COR-L47 (cell line): ENCODE measurements at regions not wholly inside any gene's neighbourhood (a gene's known extent, or its start where the extent isn't known, plus 50 kb on each side); places are given as distances from the start of the nearest gene placed in this dataset.
"Not testable (repeated sequence)": the region's sequence is repeated elsewhere in the genome, so short reads cannot be mapped to it uniquely, and the experiment has no call there.

Experiments used
- DNase-seq: peaks from one replicate; lab custom pipeline; 2025; lab: John Stamatoyannopoulos, UW

DNA sequence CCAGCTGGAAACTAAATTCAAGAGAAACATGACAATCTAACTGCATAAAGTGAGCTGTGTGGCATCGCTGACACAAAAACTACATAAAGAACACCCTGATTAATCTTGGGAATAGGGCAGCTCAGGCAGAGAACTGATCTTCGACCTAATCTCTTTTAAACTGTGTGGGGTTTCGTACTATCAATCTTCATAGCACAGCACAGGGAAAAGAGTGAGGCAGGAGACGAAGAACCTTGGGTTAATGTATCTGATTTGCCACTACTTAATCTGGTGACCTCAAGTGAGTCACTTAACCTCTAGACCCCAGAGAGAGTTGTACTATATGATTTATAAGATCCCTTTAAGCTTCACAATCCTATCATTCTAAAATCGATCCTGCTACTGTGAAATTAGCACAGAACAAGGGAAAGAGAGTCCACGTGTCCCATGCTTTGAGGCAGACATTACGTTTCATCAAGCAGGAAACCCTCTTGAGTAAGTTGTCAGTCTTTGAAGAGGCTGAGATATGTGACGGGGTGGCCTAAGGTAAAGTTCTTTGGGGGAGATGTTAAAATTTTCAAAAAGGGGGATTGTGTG, 519.7 kb downstream of the SOCS6 start:
- no peak for DNase-seq

DNA sequence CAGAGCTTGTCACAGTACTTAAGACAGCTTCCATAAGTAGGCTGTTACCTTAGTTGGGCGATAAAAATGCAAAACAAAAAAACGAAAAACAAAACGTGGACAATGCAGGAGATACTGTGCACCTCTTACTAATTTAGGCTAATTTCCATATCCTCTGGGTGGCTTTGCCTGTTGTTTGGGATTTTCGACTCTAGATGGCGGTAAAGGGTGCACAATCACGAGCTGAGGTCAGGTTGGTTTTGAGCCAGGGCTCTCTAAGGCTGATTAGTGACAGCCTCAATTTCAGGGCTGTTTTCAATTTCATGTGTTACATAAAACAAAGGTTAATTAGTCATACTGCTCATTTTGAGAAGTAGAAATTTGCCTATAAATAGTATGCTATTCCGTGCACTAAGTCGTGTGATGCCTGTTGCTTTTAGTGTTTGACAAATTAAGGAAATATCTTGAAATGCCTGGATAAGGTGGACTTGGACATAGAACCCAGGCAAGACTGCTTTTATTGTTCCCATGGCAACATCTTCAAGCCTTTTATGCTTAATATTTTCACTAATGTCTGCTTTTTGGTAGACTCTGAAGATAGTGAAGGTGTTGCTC, 493.1 kb downstream of the SOCS6 start:
- DNase-seq: peak; percentile 81

DNA sequence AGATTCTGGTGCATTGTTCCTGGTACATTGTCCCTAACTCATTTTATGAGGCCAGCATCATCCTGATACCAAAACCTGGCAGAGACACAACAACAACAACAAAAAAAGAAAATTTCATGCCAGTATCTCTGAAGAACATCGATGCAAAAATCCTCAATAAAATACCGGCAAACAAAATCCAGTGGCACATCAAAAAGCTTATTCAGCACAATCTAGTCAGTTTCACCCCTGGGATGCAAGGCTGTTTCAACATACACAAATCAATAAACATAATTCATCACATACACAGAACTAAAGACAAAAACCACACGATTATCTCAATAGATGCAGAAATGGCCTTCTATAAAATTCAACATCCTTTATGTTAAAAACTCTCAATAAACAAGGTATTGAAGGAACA, 477.4 kb downstream of the SOCS6 start:
- not testable (repeated sequence) for DNase-seq

DNA sequence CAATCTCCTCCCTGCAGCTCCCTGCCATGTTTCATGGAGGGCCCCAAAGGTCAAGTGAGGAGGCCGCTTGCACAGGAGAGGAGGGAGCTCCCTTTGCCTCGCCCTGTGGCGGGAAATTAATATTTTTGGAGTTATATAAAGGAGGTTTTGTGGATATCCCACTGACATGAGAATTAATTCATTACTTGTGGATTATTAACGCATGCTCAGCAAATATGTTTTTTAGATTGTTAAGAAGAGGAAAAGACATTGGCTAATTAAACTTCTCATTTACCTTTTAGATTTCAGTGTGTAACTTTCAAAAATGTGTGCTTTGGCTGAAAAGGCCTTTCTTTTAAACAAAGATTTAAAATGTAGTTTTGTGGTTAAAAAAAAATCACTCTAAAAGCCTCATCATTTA, 474.0 kb downstream of the SOCS6 start:
- no peak for DNase-seq

DNA sequence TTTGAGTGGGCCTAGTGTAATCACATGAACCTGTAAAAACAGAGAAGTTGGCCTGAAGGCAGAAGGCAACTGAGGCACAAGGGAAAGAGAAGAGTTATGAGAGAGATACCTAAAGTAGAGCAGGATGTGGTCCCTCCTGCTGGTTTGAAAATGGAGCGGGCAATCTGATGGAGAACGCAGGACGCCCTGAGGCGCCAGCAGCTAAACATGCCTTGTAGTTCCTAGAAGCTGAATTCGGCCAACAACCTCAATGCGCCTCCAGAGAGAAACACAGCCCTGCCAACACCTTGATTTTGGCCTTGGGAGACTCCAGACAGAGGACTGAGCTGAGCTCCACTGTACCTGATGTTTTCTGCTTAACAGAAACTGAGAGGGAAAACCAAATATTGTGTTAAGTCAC, 469.9 kb downstream of the SOCS6 start:
- no peak for DNase-seq

DNA sequence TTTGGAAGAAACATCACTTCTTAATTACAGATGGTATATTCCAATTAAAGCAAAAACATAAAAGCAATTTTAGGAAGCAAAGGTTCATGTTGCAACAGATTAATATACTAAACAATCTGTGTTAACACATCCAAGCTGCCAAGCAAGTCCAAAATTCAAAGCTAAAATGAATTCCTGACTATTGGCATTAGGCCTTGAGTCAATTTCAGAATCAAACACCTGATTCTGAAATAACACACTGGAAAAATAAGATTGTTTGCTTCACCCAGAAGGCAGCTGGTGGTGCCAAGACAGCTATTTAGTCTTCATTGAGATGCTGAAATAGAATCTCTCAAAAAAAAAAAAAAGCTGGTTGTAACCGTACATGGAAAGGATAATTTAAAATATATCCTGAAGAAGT, 465.6 kb downstream of the SOCS6 start:
- no peak for DNase-seq

DNA sequence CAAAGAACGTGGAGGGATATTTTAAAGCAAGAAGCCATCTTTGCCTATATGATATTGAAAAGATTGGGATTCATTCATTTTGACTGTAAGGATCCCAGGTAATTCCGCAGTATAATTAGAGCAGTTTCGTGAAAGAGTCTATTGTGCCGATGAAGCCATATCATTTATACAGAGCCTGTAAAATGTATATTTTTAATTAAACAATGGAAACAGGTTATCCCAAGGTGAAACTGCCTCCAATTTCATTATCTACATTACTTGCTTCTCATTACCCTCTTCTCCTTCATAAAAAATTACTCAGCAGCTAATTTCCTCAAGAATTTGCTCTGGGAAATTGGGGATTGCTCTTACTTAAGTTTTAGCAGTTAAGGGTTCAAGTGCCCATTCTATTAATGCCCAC, 444.1 kb downstream of the SOCS6 start:
- DNase-seq: no peak

DNA sequence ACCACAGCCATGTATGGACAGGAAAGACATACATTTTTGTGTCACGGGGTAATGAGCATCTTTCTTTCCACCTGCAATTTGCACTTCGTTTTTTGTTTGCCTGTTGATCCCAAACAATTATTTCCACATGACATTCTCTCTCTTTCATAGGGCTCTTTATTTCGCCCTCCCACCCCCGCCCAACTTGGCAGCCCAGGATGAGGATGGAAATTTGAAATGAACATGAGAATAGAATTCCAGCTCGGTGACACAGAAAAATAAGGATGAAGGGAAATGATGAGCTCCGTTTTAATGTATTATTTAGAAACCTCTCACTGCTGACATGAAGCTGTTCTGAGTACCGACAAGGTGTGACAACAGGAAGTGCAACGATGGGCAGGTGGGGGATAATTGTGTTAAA, 443.3 kb downstream of the SOCS6 start:
- DNase-seq: peak; percentile 83

DNA sequence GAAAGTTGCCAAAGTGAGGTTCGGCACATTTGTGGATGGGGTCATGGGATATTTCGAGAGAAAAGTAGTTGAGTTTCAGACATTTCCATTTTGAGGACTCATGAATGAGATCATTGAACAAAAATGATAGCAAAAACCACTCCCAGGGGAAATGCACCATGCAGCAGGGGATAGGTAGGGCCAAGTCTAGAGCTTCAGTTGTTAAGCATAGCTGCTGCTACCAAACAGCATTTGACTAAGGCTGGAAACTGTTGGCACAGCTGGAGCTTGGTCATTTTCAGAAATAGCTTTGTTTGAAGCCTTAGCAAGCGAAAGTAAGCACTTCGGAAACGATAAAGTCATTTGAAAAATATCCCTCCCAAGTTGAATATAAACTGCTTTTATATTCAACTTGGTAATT, 431.8 kb downstream of the SOCS6 start:
- DNase-seq: no peak

DNA sequence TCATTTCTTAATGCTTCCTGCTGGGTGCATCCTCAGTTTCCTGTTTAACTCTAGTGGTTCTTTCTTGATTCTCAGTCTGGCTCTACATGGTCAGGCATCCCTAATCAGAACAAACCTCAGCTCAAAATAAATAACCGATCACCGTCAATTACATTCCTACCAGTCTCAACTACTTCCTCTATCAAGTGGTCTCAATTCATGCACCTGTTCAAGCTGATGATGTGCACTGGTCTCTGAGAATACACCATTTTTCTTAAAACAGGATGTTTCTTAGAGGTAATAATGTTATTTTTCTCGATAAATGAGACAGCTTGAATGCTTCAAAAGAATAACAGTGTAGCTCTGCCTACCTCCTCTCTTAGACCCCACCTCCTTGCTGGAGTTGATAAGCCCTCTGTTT, 420.9 kb downstream of the SOCS6 start:
- DNase-seq: no peak

DNA sequence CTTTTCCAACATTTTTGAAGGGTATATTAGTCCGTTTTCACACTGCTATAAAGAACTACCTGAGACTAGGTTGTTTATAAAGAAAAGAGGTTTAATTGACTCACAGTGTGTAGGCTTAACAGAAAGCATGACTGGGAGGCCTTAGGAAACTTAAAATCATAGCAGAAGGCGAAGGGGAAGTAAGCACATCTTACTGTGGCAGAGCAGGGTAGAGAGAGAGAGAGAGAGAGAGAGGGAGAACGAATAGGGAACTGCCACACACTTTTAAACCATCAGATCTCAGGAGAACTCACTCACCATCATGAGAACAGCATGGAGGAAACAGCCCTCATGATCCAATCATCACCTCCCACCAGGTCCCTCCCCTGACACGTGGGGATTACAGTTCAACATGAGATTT, 420.3 kb downstream of the SOCS6 start:
- DNase-seq: no peak

DNA sequence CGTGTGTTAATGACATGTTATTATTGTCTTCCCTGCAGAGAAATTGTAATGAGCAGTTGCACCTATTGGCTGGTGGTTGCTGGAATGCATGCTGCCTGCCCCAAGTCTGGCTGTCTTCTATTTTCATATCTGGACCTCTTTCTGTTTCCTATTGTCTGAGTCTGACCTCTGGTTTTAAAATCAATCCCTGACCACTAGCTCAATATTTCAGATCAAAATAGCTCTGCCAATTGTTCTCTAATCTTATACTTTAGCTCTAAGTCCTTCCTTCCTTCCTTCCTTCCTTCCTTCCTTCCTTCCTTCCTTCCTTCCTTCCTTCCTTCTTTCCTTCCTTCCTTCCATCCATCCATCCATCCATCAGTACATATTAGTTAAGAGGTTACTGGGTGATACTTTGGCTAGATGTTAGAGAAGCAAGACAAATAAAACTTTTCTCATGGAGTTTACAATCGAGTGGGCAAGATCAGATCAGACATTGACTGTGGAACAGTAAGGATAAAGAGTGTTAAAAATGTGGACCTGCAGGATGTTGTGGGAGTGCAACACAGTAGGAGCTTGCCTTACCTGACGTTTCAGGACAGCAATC, 417.1 kb downstream of the SOCS6 start:
- DNase-seq: peak; percentile 9

DNA sequence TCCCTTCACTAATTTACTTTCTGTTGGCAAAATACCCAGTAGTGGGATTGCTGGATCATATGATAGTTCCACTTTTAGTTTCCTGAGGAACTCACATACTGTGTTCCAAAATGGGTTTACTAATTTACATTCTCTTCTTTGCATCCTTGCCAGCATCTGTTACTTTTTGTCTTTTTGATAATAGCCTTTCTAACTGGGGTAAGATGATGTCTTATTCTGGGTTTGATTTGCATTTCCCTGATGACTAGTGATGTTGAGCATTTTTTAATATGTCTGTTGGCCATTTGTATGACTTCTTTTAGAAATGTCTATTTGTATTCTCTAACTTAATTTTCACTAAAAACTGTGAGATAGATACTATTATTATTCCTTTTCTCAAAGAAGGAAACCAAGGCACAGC, 411.7 kb downstream of the SOCS6 start:
- DNase-seq: no peak

DNA sequence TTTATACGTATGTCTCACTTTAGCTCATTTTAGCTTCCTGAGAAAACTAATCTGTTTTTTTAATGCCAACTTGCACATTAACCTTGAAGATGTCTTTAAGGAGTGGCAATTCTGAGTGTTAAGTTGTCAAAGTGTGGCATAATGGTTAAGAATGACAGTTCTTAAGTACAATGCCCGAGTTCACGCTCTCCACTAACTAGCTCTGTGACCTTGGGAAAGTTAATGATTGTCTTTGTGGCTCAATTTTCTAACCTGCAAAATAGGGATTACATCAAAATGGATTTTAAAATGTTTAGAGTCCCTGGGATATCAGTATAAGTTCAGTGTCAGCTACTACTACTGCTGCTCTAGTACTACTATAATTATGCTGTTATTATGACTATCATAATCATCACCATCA, 409.7 kb downstream of the SOCS6 start:
- no peak for DNase-seq

DNA sequence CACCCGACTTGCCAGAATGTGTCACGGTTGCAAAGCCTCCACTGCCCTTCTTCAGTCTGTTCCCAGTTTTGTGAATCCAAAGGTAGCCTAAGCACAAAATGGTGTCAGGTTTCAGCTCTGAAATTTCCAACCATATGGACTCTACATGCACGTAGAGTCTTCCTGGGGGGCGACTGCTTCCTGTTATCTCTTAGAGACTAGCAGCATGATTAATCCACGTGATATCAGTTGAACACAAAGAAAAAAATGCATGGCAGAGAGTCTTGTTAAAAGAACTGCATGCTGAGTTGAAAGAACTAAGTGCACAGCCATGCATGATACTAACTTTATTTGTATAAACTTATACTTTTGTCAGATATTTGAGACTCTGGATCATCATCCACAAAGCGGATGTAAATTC, 404.4 kb downstream of the SOCS6 start:
- DNase-seq: no peak

DNA sequence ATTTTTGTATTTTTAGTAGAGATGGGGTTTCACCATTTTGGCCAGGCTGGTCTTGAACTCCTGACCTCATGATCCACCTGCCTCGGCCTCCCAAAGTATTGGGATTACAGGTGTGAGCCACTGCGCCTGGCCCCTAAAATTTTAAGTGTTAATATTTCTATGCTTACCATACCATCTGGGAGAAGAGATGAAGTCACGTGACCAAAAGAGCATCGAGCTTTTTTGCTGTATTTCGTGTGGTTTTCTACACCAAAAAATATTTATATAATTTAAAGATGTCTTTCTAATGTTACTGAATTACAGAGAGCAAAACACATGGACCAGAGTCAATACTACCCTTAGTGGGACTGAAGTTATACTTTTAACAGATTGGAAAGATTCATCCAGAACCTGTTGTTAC, 400.9 kb downstream of the SOCS6 start:
- DNase-seq: not testable (repeated sequence)

DNA sequence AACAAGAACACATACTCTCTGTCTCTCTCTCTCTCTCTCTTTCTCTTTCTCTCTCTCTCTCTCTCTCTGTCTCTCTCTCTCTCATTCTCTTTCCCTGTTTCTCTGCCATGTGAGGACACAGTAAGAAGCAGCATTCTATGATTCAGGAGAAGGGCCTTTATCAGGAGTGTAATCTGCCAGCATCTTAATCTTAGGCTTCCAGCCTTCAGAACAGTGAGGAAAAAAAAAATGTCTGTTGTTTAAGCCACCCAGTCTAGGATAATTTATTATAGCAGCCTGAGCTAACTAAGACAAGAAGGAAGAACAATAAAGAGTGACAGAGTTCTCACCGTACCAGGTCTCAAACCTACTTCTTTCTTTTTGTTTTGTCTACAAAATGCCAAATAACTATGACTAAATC, 399.4 kb downstream of the SOCS6 start:
- no peak for DNase-seq

DNA sequence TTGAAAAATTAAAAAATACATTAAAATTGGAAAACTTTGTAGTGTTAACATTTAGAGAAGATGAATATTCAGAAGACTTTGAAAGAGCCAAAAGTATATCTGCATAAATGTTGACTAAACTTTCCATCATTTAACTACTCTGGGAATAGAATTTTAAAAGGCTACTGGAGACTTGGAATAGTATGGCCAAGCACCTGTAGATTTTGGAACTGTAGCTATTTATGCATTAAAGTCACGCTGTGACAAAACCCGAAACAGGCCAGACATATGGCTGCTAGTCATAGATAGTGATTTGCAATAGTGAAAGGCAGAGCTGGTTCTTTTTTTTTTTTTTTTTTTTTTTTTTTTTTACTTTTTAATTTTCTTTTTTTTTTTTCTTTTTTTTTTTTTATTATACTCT, 396.0 kb downstream of the SOCS6 start:
- no peak for DNase-seq

DNA sequence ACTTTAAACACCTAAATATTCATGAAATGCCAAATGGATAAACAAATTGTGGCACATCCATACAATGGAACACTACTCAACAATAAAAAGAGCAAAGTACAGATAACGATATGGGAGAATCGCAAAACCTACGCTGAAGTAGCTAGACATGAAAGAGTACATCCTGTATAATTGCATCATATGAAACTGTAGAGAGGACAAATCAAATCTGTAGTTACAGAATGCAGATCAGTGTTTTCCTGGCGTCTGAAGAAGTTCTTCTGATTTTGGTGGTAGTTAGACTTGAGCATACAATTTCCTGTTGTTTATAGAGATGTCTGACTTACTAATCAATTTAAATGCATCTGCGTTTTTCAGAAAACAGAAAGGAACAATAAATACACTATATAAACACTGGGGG, 394.4 kb downstream of the SOCS6 start:
- no peak for DNase-seq

DNA sequence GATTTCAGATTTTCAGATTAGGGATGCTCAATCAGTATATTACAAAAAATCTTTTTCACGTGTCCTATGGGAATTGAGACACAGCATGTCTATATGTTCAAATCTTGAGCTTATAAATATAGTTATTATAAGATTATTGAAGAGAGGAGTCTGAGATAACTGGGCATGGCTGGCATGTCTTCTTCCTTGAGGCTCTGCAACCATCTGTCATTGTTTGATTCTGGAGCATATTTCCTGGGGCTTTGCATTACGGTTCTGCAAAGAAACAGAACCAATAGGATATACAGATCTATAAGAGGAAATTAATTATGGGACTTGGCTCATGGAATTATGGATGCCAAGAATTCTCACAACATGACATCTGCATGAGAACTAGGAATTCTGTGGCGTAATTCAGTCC, 386.1 kb downstream of the SOCS6 start:
- no peak for DNase-seq

DNA sequence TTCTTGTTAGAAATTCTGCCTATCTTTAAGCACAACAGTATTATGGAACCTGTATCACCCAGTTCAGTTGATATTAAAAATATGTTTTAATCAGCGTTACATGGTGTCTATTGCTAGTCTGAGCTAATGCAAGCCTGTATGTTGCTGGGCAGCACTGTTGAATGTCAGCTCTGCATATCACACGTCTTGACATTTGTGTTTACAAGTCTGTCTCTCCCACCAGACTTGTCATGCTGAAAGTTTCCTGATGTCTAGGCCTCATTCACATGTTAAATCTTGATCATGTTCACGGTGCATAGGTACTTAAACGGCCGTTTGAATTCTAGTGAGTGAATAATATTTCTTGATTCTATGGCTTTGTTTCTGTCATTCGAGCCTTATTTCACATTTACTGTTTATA, 385.0 kb downstream of the SOCS6 start:
- no peak for DNase-seq

DNA sequence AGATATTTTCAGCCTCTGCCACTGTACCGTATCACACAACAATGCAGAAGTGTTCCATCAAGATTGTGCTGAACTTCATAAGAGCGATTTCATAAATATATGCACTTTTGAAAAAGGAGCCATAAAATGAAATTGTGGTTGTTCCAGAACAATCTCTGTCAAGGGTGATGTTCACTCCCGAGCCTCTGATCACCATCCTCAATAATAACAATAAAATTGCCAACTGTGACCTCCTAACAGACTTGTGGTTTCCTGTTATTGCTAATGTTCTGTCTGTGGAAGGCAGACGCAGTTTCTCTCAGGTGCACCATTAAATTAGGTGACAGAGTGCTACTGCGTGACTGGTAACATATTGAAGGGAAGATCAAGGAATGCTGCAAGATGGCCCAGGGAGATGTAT, 383.7 kb downstream of the SOCS6 start:
- DNase-seq: no peak

DNA sequence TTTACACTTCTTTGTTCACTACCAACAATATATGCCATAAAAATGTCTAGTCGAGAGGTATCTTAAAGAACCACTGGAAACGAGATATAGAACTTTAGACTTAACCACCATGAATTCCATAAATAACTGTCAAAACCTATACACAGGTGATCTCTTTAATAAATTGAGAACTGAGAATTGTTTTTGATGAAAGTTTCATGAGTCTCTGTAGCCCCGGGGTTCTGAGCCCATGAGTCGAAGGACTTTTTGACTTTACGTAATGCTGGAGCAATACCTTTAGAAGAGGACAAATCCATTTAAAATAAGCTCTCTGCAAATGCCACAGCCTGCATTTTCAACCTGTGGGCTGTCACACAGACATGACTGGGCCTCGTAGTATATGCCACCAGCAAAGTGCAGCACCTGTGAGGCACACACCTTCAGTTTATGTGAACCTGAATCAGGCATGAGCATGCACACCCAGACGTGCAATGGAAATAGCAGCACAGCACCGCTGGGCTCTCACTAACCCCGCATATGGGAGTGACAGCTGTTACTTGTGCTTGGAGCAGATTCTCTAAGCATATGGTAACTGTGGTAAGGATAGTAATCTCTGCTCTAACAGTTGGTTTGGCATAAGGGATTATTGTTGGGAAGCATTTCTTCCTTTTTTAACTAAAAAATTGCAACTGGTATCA, 383.2 kb downstream of the SOCS6 start:
- no peak for DNase-seq

DNA sequence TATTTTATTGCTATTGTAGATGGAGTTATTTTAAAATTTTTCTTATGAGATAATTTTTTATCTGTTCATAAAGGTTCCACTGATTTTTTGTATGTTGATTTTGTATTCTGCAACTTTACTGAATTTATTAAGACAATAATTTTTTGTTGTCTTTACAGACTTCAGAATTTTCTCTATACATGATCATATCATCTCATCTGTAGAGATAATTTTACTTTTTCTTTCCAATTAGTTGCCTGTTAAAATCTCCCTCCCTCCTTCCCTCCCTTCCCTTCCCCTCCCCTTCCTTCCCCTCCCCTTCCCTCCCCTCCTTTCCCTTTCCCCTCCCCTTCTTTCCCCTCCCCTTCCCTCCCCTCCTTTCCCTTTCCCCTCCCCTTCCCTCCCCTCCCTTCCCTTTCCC, 378.1 kb downstream of the SOCS6 start:
- DNase-seq: no peak
